ENCODE measurements at regions not wholly inside any gene's neighbourhood (a gene's known extent, or its start where the extent isn't known, plus 50 kb on each side); places are given as distances from the start of the nearest gene placed in this dataset.

- no peak overlapping the region for H3K4me3 Mint-ChIP-seq
- ATAC-seq (replicated peaks; ENCODE audit: extremely low read depth, poor library complexity, severe bottlenecking) = no peak
- DNase-seq (ENCODE audit: low spot score in 2 of 2) = no peak
- H3K27me3 Mint-ChIP-seq = no peaks in the 10 kb centered on the region
- H3K27ac Mint-ChIP-seq (ENCODE audit: low read depth) = no peak overlapping the region
- H3K4me1 Mint-ChIP-seq = no peaks in the 10 kb centered on the region
- no peaks in the 10 kb centered on the region for H3K36me3 Mint-ChIP-seq (ENCODE audit: insufficient read depth)
- peaks cover 7% of the 10 kb centered on the region for H3K9me3 Mint-ChIP-seq
Observed at GRCh38 chr6:115004204-115004603, 661.4 kb upstream of the HS3ST5 start.

- Mint-ChIP-seq H3K36me3 (ENCODE audit: insufficient read depth) (no peaks in the 10 kb centered on the region), H3K4me3 (peak overlapping the region; percentile 50), H3K9me3 (peaks cover 7% of the 10 kb centered on the region), H3K27me3 (no peaks in the 10 kb centered on the region), H3K27ac (ENCODE audit: low read depth) (no peak overlapping the region), H3K4me1 (no peaks in the 10 kb centered on the region)
- no peak for ATAC-seq (replicated peaks; ENCODE audit: extremely low read depth, poor library complexity, severe bottlenecking)
- DNase-seq (ENCODE audit: low spot score in 2 of 2) = no peak
Observed at GRCh38 chr6:115001731-115002350, 659.0 kb upstream of the HS3ST5 start.

- no peak overlapping the region for H3K4me3 Mint-ChIP-seq
- no peaks in the 10 kb centered on the region for H3K36me3 Mint-ChIP-seq (ENCODE audit: insufficient read depth)
- H3K27me3 Mint-ChIP-seq = no peaks in the 10 kb centered on the region
- H3K4me1 Mint-ChIP-seq = no peaks in the 10 kb centered on the region
- no peak overlapping the region for H3K27ac Mint-ChIP-seq (ENCODE audit: low read depth)
- DNase-seq (ENCODE audit: low spot score in 2 of 2) (no peak), ATAC-seq (replicated peaks; ENCODE audit: extremely low read depth, poor library complexity, severe bottlenecking) (no peak)
- peaks cover 7% of the 10 kb centered on the region for H3K9me3 Mint-ChIP-seq
Observed at GRCh38 chr6:115000736-115001135, 657.9 kb upstream of the HS3ST5 start.

- Mint-ChIP-seq H3K4me1 (no peaks in the 10 kb centered on the region), H3K27me3 (no peaks in the 10 kb centered on the region), H3K27ac (ENCODE audit: low read depth) (peak overlapping the region; percentile 38), H3K36me3 (ENCODE audit: insufficient read depth) (no peaks in the 10 kb centered on the region), H3K9me3 (peaks cover 5% of the 10 kb centered on the region), H3K4me3 (peak overlapping the region; percentile 40)
- DNase-seq (ENCODE audit: low spot score in 2 of 2) = no peak
- ATAC-seq (replicated peaks; ENCODE audit: extremely low read depth, poor library complexity, severe bottlenecking) = no peak
Observed at GRCh38 chr6:114998492-114998891, 655.7 kb upstream of the HS3ST5 start.

GRCh38 chr6:114997813-114998292, 655.0 kb upstream of the HS3ST5 start:
- Mint-ChIP-seq H3K36me3 (ENCODE audit: insufficient read depth) (no peaks in the 10 kb centered on the region), H3K4me3 (peak overlapping the region; percentile 40), H3K4me1 (no peaks in the 10 kb centered on the region), H3K9me3 (no peaks in the 10 kb centered on the region), H3K27me3 (no peaks in the 10 kb centered on the region), H3K27ac (ENCODE audit: low read depth) (peak overlapping the region; percentile 38)
- DNase-seq (ENCODE audit: low spot score in 2 of 2) (no peak), ATAC-seq (replicated peaks; ENCODE audit: extremely low read depth, poor library complexity, severe bottlenecking) (no peak)

GRCh38 chr6:114995526-114995925, 652.7 kb upstream of the HS3ST5 start:
- Mint-ChIP-seq H3K27ac (ENCODE audit: low read depth) (no peak overlapping the region), H3K9me3 (no peaks in the 10 kb centered on the region), H3K4me1 (no peaks in the 10 kb centered on the region), H3K27me3 (no peaks in the 10 kb centered on the region), H3K4me3 (no peak overlapping the region), H3K36me3 (ENCODE audit: insufficient read depth) (no peaks in the 10 kb centered on the region)
- ATAC-seq (replicated peaks; ENCODE audit: extremely low read depth, poor library complexity, severe bottlenecking) (no peak), DNase-seq (ENCODE audit: low spot score in 2 of 2) (no peak)

GRCh38 chr6:114989279-114989964, 646.6 kb upstream of the HS3ST5 start:
- H3K4me1 Mint-ChIP-seq = no peaks in the 10 kb centered on the region
- no peaks in the 10 kb centered on the region for H3K27me3 Mint-ChIP-seq
- no peak overlapping the region for H3K27ac Mint-ChIP-seq (ENCODE audit: low read depth)
- H3K4me3 Mint-ChIP-seq = no peak overlapping the region
- DNase-seq (ENCODE audit: low spot score in 2 of 2) = no peak
- ATAC-seq (replicated peaks; ENCODE audit: extremely low read depth, poor library complexity, severe bottlenecking) = peak; percentile 68
- H3K36me3 Mint-ChIP-seq (ENCODE audit: insufficient read depth) = no peaks in the 10 kb centered on the region
- peaks cover 4% of the 10 kb centered on the region for H3K9me3 Mint-ChIP-seq

- no peak overlapping the region for H3K4me3 Mint-ChIP-seq
- no peak for ATAC-seq (replicated peaks; ENCODE audit: extremely low read depth, poor library complexity, severe bottlenecking)
- H3K27ac Mint-ChIP-seq (ENCODE audit: low read depth) = no peak overlapping the region
- H3K9me3 Mint-ChIP-seq = peaks cover 5% of the 10 kb centered on the region
- DNase-seq (ENCODE audit: low spot score in 2 of 2) = no peak
- H3K36me3 Mint-ChIP-seq (ENCODE audit: insufficient read depth) = no peaks in the 10 kb centered on the region
- H3K27me3 Mint-ChIP-seq = no peaks in the 10 kb centered on the region
- no peaks in the 10 kb centered on the region for H3K4me1 Mint-ChIP-seq
Observed at GRCh38 chr6:114987281-114987680, 644.5 kb upstream of the HS3ST5 start.

- H3K9me3 Mint-ChIP-seq = peaks cover 20% of the 10 kb centered on the region
- no peaks in the 10 kb centered on the region for H3K27me3 Mint-ChIP-seq
- H3K4me1 Mint-ChIP-seq = no peaks in the 10 kb centered on the region
- H3K4me3 Mint-ChIP-seq = no peak overlapping the region
- no peak for DNase-seq (ENCODE audit: low spot score in 2 of 2)
- no peaks in the 10 kb centered on the region for H3K36me3 Mint-ChIP-seq (ENCODE audit: insufficient read depth)
- no peak for ATAC-seq (replicated peaks; ENCODE audit: extremely low read depth, poor library complexity, severe bottlenecking)
- no peak overlapping the region for H3K27ac Mint-ChIP-seq (ENCODE audit: low read depth)
Observed at GRCh38 chr6:114955363-114955762, 612.5 kb upstream of the HS3ST5 start.

- H3K36me3 Mint-ChIP-seq (ENCODE audit: insufficient read depth) = no peaks in the 10 kb centered on the region
- H3K27me3 Mint-ChIP-seq = no peaks in the 10 kb centered on the region
- H3K27ac Mint-ChIP-seq (ENCODE audit: low read depth) = no peak overlapping the region
- no peak overlapping the region for H3K4me3 Mint-ChIP-seq
- ATAC-seq (replicated peaks; ENCODE audit: extremely low read depth, poor library complexity, severe bottlenecking) = no peak
- peaks cover 14% of the 10 kb centered on the region for H3K9me3 Mint-ChIP-seq
- H3K4me1 Mint-ChIP-seq = no peaks in the 10 kb centered on the region
- DNase-seq (ENCODE audit: low spot score in 2 of 2) = no peak
Observed at GRCh38 chr6:114952229-114952628, 609.4 kb upstream of the HS3ST5 start.

- H3K27ac Mint-ChIP-seq (ENCODE audit: low read depth) = no peak overlapping the region
- peaks cover 26% of the 10 kb centered on the region for H3K9me3 Mint-ChIP-seq
- H3K4me1 Mint-ChIP-seq = no peaks in the 10 kb centered on the region
- DNase-seq (ENCODE audit: low spot score in 2 of 2) (no peak), ATAC-seq (replicated peaks; ENCODE audit: extremely low read depth, poor library complexity, severe bottlenecking) (no peak)
- no peak overlapping the region for H3K4me3 Mint-ChIP-seq
- H3K27me3 Mint-ChIP-seq = no peaks in the 10 kb centered on the region
- H3K36me3 Mint-ChIP-seq (ENCODE audit: insufficient read depth) = no peaks in the 10 kb centered on the region
Observed at GRCh38 chr6:114945392-114945791, 602.6 kb upstream of the HS3ST5 start.

- DNase-seq (ENCODE audit: low spot score in 2 of 2) = no peak
- no peak for ATAC-seq (replicated peaks; ENCODE audit: extremely low read depth, poor library complexity, severe bottlenecking)
- no peaks in the 10 kb centered on the region for H3K36me3 Mint-ChIP-seq (ENCODE audit: insufficient read depth)
- peaks cover 19% of the 10 kb centered on the region for H3K9me3 Mint-ChIP-seq
- H3K4me1 Mint-ChIP-seq = no peaks in the 10 kb centered on the region
- H3K4me3 Mint-ChIP-seq = no peak overlapping the region
- H3K27me3 Mint-ChIP-seq = no peaks in the 10 kb centered on the region
- H3K27ac Mint-ChIP-seq (ENCODE audit: low read depth) = no peak overlapping the region
Observed at GRCh38 chr6:114941078-114941477, 598.3 kb upstream of the HS3ST5 start.

- Mint-ChIP-seq H3K27ac (ENCODE audit: low read depth) (no peak overlapping the region), H3K27me3 (no peaks in the 10 kb centered on the region), H3K36me3 (ENCODE audit: insufficient read depth) (no peaks in the 10 kb centered on the region), H3K4me3 (no peak overlapping the region), H3K4me1 (no peaks in the 10 kb centered on the region), H3K9me3 (peaks cover 19% of the 10 kb centered on the region)
- no peak for DNase-seq (ENCODE audit: low spot score in 2 of 2)
- ATAC-seq (replicated peaks; ENCODE audit: extremely low read depth, poor library complexity, severe bottlenecking) = no peak
Observed at GRCh38 chr6:114940181-114940580, 597.4 kb upstream of the HS3ST5 start.

Measured in central memory CD8-positive, alpha-beta T cell (primary cell).